Thyroid gland (tissue), 4 donors: ENCODE measurements at regions not wholly inside any gene's neighbourhood (a gene's known extent, or its start where the extent isn't known, plus 50 kb on each side); places are given as distances from the start of the nearest gene placed in this dataset.

Source experiments
- POLR2A ChIP-seq, 2 donors: fragments of 450-650 bp; IDR thresholded peaks; one replicate each; pipeline ENCODE4 v1.6.1; 2017; ENCODE audit warnings: antibody characterized with exemption in 2 of 2, mild to moderate bottlenecking in 2 of 2, moderate library complexity in 1 of 2
- TF ChIP-seq, protein P1 (sequence below), 6 experiments: fragments of 200-600 bp in 3 of 6; fragments of 450-650 bp in 3 of 6; sonication (generic) in 3 of 6; IDR thresholded peaks; one replicate each; pipeline ENCODE4 v1.5.1; 2016 to 2019; ENCODE audit warnings: antibody characterized with exemption in 6 of 6, mild to moderate bottlenecking in 2 of 6, inconsistent platforms in 1 of 6, moderate library complexity in 1 of 6

DNA sequence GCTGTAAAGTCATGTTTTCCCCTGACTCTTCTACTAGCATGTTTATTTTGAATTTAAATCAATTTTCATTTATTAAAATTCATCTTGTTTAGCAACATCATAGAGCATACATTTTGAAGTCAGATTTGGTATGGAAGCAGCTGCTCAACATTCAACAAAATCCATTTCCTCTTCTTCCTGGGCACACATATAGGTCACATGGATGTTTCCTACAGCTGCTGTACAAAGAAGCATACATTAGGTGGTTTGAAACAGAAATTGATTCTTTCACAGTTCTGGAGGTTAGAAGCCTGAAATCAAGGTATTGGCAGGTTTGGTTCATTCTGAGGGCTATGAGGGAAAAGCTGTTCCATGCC is 495.2 kb downstream of the RFPL4B start:
- no peak for TF ChIP-seq POLR2A (IDR thresholded peaks at IDR 0.05)
- TF ChIP-seq, protein P1, sequence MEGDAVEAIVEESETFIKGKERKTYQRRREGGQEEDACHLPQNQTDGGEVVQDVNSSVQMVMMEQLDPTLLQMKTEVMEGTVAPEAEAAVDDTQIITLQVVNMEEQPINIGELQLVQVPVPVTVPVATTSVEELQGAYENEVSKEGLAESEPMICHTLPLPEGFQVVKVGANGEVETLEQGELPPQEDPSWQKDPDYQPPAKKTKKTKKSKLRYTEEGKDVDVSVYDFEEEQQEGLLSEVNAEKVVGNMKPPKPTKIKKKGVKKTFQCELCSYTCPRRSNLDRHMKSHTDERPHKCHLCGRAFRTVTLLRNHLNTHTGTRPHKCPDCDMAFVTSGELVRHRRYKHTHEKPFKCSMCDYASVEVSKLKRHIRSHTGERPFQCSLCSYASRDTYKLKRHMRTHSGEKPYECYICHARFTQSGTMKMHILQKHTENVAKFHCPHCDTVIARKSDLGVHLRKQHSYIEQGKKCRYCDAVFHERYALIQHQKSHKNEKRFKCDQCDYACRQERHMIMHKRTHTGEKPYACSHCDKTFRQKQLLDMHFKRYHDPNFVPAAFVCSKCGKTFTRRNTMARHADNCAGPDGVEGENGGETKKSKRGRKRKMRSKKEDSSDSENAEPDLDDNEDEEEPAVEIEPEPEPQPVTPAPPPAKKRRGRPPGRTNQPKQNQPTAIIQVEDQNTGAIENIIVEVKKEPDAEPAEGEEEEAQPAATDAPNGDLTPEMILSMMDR (IDR thresholded peaks at IDR 0.05): no peak
